Fibroblast of lung (primary cell): ENCODE measurements at regions not wholly inside any gene's neighbourhood (a gene's known extent, or its start where the extent isn't known, plus 50 kb on each side); places are given as distances from the start of the nearest gene placed in this dataset.

ENCODE experiments used
- EZH2 ChIP-seq: IDR thresholded peaks from 2 replicates; pipeline ENCODE4 v1.5.1; 2012; ENCODE audit warnings: low read length, control low read depth, mild to moderate bottlenecking; ENCODE audit errors: missing control alignments
- TF ChIP-seq, protein P1 (sequence below), 2 donors: IDR thresholded peaks in 1 of 2; conservative IDR thresholded peaks in 1 of 2; 1 replicate in 1 of 2; 2 replicates in 1 of 2; pipeline ENCODE4 v1.5.1; 2011 to 2012; ENCODE audit warnings: low read length in 2 of 2, control low read depth in 1 of 2, inconsistent platforms in 1 of 2, low read depth in 1 of 2, mild to moderate bottlenecking in 1 of 2

DNA sequence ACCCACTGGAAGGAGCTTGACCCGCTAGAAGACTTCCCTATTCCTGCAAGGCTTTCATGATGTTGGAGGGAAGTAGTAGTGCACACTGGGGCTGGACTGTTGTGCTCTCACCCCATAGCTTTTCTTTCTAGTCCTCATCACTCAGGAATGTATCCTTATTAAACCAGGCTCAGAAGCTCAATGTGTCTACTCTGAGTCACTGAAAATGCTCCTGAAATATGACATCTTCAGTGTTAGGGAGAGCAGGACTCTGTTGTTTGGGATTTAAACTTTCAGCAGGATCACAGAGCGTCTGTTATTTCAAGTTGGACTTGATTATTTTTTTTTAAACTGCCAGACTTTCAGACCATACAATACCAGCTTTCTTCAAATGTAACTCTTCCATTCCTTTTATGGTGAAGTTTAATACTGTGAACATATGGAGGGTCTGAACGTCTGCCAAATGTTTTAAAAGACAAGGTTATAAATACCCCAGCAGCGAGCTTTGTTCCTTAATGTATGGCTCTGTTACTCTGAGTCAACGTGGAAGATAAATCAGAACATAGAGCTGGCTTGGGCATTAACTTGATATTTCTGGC, 257.5 kb downstream of the CDH11 start:
- TF ChIP-seq, protein P1, sequence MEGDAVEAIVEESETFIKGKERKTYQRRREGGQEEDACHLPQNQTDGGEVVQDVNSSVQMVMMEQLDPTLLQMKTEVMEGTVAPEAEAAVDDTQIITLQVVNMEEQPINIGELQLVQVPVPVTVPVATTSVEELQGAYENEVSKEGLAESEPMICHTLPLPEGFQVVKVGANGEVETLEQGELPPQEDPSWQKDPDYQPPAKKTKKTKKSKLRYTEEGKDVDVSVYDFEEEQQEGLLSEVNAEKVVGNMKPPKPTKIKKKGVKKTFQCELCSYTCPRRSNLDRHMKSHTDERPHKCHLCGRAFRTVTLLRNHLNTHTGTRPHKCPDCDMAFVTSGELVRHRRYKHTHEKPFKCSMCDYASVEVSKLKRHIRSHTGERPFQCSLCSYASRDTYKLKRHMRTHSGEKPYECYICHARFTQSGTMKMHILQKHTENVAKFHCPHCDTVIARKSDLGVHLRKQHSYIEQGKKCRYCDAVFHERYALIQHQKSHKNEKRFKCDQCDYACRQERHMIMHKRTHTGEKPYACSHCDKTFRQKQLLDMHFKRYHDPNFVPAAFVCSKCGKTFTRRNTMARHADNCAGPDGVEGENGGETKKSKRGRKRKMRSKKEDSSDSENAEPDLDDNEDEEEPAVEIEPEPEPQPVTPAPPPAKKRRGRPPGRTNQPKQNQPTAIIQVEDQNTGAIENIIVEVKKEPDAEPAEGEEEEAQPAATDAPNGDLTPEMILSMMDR (conservative IDR thresholded peaks at IDR 0.05 in 1 of 2, IDR thresholded peaks at IDR 0.05 in 1 of 2; ENCODE audit: low read depth in 1 of 2, low read length in 2 of 2): no peak
- TF ChIP-seq EZH2: no peak
